ENCODE measurements at regions not wholly inside any gene's neighbourhood (a gene's known extent, or its start where the extent isn't known, plus 50 kb on each side); places are given as distances from the start of the nearest gene placed in this dataset.
"Not testable (repeated sequence)": the region's sequence is repeated elsewhere in the genome, so short reads cannot be mapped to it uniquely, and the experiment has no call there.

DNA sequence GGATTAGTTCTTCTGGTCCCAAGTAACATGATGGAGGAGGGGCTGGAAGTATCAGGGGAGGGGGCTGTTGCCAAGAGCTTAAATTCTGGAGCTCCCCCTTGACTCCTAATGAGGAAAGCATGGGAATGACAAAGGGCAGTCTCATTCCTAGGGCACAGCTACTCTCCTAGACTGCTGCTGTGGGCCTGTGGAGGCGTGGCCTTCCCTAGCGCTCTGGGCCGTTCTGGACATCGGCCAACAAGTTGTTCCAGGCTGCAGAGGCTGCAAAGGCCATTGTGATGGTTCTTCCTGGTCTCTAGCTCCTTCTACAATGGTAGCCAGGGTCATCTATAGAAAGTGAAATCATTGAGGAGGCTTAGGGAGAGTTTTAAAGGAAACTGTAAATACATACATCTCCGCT, 916.6 kb downstream of the DIAPH3 start:
- no peak for ATAC-seq
- no peak for DNase-seq

DNA sequence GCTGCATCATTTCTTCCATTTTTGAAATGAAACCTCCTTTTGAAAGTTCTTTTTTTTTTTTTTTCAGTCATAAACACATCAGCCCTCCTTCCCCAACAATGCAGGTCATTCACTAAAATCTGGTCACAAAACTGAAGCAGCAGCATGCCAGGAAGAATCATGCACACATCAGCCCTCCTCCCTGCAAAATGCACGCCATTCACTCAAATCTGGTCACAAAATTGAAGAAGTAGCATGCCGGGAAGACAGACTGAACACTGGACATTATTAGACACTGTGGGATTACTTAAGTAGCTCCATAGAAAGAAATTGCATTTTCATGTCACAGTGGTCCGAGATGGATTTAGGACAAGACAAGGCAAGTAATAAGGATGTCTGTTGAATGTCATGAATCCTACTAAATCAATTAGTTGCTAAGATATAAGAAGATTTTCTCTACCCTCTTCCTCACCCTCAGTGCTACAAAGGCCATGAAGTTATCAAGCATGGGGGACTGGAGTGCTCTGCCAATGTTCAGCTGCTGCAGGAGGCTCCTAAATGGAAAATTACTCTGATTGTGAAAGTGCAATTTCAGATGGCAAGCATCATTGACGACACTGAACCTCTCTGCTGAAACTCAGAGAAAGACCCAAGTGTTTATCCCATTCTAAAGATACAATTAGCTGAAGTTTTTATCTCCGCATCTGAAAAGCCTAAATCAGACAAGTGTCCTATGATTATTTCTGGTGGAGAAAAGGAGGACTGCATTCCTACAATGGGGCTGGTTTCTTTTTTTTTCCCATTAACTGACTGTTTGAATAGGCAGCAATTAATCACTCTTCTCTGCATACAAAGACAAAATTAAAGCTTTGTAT, 913.2 kb downstream of the DIAPH3 start:
- no peak for DNase-seq
- no peak for ATAC-seq

DNA sequence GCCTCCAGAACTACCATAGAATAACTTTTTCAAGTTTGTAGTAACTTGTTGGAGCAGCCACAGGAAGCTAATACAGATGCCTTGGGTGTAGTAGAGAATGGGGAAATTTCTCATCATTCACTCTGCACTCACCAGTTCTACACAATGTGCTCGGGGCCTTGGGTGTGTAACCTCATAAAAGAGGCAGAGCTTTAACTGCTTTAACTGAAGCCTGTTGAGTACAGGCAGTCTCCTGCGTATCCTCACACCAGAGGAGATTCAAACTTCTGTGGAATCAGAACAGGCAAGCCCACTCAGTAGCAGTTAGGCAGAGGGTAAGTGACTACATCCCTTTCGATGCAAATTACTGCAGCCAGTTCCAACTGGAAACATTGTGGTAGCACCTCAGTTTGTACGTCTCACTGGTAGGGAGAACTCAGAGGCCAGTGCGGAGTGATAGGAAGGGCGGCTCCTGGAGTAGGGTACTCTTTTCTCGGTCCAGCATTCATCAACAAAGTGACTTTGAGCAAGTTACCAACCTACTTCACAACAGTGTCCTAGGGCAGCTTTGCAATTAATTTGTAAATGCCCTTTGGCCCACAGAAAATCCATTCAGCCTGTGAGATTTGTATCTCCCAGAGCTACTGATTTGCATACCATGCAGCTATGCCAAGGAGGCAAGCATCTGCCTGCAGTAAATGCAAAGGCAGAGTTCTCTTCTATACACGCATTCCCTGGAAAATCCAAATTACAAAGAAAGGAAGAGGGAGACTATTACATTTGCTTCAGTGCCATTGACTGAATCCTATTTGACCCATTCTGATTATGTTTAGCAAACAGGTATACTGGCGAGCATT, 904.3 kb downstream of the DIAPH3 start:
- ATAC-seq = no peak
- no peak for DNase-seq

DNA sequence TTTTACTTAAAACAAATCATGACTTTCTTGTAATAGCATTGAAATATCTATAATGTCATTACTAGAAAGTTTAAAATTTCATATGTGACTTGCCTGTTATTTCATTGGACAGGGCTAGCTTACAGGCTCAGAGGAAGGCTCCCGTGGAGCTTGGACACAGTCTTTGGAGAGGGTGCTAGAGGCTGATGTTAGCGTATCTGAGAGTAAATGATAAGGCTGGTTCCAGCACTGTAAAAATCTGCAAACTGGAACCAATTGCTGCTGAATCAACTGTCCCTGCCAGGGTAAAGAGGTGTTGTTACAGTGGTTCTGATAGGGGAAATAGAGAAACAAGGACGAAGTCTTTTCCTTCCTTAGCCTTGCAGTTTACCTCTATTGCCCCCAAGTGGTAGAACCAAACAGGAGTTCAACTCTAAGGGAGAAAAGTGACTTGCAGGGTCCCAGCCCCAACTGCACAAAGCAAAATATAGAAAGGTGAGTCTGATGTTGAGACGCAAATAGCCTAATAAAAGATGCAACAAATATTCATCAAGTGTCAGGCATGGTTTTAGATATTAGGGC, 901.7 kb downstream of the DIAPH3 start:
- ATAC-seq = no peak
- no peak for DNase-seq

DNA sequence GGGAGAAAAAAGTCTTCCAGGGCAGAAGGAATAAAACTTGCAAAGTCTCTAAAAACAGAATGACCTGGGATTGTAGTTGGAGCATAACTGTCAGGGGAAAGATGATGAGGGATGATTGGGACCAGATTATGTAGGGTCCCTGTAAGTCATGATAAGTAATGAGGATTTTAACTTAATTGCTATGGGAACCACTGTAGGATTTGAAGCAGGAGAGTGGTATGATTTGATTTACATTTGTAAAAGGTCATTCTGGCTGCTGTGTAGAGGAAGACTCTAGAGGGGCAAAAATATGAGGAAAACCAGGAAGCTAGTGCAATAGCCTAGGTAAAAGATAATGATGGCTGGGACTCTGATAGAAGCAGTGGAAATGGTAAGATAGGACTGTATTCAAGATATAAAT, 900.2 kb downstream of the DIAPH3 start:
- DNase-seq (no peak), ATAC-seq (no peak)

DNA sequence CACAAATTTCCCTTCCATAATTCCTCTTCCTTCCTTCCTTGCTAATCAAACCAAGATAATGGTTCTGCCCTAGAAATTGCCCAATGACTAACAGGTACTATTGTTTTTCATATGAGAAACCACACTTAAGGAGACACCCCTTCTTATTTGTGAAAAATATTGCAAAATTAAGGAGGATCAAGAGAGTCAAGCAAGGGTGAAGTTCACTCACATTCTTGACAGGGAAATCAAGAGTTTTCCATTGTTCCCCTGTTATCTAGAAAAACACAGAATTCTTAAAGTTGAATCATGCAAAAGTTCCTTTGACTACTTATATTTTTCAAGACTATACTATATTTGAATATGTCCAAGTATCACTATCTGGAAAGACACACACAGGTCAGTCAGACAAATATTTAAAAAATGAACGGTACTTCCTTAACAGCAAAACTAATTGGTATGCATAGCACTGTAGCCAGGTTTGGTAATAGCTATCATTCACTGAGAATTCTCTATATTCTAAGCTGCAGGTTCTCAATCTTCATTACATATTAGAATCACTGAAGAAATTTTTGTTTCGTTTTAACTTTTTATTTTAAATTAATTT, 897.2 kb downstream of the DIAPH3 start:
- DNase-seq = no peak
- ATAC-seq = no peak

DNA sequence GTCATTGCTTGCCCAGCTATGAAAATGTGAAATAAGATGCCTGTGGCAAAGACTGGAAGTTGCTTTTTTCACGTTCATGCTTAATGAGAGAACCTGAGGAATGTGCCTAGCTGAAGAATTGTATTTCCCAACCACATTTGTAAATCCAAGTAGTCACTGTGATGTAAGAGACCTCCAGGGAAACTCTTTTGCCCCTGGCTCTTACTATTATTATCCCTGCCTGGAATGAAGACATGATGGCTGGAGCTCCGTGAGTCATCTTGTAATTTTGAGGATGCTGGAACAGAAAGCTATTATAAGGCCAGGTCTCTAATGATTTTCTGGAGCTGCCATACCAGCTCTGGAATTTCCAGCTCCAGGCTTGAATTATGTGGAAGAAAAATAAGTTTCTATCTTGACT, 894.3 kb downstream of the DIAPH3 start:
- ATAC-seq (no peak), DNase-seq (no peak)

DNA sequence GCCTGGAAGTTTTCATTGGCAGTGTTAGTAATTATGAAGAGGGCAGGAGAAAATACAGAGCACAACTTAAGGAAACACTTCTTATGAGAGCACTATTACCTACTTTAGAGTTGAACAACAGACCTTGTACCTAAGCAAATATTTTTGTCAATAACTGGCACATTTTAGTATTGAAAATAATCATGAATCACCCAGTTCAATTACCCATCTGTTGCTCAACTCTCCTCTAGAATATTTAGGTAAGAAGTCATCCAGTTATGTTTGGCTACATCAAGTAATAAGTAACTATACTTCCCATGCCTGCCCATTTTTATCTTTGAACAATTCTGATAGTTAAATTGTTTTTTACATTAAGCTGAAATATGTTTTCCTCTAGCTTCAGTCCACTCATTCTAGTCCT, 893.4 kb downstream of the DIAPH3 start:
- ATAC-seq = no peak
- DNase-seq = no peak

DNA sequence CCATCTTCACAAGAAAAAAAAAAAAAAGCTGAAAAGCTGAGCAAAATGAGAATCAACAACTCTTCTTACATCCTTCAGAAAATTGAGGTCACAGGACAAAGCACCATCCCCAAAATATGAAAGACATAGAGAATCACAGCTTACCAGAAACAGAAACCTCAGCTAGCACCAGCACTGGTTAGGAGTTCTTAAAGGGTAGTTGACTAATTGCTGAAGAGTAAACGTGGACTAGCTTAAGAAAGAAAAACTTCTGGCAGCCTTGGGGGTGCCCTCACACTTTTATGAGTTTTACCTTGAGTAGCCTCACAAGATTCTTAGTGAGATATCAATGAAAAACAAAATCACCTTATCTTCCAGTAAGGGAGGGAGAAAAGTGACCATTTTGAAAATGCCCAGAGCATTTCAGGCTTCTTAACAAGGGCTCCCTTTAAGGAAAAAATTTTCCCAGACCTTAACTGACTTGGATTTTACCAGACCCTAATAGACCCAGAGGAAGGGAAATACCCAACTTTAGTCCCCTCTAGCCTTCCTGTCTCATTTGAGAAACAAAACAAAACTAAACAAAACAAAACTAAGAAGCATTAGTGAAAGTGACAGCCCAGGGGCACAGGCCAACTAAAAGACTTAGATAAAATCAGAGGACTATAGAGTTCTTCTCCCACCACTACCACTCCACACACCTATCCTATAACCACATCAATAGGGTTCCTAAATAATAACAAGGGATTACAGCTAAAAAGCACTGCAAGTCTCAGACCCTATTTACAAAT, 888.6 kb downstream of the DIAPH3 start:
- ATAC-seq = no peak
- no peak for DNase-seq

DNA sequence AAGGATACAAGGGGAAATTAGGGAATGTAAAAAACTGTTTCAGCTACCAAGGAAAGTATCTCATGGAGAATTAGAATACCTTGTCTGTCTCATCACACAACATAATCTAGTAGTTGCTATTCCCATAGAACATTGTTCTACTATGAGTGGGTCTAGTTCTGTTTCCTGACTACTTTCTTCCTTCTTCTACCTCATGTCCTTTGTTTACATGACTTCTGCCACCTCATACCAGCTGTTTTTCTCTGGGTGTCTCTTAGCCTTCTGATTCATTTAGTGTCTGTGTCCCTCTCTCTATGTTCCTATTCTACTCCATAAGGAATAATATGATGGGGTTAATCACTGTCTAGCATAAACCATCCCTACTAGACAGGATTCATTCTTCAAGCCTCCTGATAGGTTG, 887.3 kb downstream of the DIAPH3 start:
- ATAC-seq (no peak), DNase-seq (no peak)

DNA sequence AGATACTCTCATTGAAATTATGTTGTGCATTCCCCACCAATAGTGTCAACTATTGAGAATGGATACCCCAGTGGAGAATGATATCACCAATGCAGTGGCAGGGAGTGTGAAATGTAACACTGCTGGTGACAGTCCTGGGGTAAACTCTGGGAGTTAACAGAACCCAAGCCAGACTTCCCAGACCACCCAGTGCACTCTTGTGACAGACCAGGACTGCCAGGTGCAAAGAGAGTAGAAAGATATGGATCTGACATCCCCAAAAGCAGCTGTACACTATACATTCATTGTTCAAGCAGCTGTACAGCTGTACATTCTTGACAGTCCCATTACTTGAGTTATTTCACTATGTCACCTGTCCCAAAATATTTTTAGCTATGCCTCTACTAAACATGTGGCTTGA, 886.6 kb downstream of the DIAPH3 start:
- ATAC-seq = no peak
- DNase-seq = no peak

DNA sequence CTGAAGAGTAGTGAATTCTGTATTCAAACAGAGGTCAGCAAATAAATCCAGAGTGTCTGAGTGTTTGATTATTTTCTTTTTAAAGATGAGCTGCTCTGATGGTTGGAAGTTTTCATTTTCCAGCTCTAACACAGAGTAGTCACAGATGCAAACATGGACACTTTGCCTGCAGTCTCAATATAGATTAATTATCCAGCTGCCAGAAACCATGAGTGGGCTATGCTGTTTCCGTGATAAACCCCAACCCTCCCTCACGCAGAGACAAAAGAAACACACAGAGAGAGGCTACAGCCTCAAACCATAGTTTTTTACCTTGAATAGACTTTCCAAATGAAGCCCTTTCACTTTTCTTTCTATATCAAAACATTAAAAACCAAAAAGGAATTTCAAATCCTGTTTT, 884.7 kb downstream of the DIAPH3 start:
- no peak for ATAC-seq
- DNase-seq = no peak

DNA sequence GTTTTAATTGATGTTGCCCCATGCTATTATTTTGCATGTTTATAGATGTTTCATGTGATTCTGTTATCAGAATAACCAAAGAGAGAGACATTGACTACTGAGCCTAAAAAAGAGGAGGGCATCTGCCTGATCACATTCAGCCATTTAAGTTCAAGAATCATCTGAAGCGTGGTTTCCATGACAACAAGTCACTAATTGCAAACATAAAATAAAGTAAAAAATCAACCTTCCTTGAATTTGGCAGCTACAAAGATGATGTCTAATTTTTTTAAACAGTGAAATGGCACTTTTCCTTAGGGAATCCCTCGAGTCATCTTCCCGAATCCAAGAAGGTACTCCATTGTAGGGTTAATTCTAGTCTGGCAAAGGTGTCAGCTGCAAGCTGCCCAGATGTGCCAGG, 884.2 kb downstream of the DIAPH3 start:
- DNase-seq = no peak

DNA sequence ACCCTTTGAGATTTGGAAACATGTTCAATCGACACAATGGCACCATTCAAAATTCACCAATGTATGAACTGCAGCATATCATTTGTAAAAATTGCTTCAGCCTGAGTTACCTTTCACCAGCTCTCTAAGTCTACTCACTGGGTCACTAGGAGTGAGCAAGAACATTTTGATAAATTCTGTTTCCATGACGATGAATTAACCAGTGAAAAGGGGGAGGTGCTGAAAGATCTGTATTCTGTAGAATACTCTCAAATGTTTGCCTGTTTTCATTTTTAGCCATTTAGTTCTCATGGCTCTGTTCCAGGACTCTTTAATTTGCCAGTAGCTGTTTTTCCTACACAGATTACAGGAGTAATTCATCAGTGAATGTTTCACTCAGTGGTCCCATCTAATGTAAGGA, 883.4 kb downstream of the DIAPH3 start:
- no peak for ATAC-seq

More for the DNA sequence above, 884.2 kb downstream of the DIAPH3 start:
- no peak for ATAC-seq

DNA sequence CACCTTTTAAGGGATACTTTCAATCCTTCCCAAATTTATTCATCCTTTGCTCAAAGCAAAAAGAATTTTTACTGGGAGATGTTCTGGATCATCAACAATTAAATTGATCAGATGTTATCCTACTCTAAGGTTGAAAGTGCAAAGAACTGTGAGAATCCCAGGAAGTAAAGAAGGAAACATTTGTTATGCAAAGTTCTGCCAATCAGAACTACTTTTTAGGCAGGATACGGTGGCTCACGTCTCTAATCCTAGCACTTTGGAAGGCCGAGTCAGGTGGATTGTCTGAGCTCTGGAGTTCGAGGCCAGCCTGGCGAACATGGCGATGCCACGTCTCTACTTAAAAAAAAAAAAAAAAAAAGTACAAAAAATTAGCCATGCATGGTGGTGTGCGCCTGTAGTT, 882.3 kb downstream of the DIAPH3 start:
- no peak for ATAC-seq
- no peak for DNase-seq

More for the DNA sequence above, 883.4 kb downstream of the DIAPH3 start:
- DNase-seq = no peak

DNA sequence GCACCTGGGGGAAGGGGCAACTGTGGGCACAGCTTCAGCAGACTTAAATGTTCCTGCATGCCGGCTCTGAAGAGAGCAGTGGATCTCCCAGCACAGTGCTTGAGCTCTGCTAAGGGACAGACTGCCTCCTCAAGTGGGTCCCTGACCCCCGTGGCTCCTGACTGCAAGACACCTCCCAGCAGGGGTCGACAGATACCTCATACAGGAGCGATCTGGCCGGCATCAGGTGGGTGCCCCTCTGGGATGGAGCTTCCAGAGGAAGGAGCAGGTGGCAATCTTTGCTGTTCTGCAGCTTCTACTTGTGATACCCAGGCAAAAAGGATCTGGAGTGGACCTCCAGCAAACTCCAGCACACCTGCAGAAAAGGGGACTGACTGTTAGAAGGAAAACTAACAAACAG, 871.5 kb downstream of the DIAPH3 start:
- not testable (repeated sequence) for DNase-seq, ATAC-seq

DNA sequence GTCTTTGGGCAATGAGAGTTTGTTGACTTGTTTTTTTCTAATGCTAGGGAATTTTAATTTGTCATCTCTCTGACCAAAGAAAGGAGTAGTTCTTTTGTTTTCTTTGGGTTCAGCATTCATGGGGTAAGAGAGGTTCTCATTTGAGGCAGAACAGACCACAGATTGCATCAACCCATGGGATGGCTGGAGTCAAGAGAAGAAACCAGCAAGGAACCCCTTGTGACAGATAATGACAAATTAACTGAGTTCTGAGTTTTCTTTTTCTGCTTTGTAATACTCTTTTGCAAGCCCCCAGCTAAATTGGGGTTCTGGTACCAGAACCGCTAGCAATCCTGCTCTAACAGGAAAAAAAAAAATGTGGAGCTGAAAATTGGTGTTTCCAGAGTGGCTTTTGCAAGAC, 864.1 kb downstream of the DIAPH3 start:
- ATAC-seq = no peak
- no peak for DNase-seq

DNA sequence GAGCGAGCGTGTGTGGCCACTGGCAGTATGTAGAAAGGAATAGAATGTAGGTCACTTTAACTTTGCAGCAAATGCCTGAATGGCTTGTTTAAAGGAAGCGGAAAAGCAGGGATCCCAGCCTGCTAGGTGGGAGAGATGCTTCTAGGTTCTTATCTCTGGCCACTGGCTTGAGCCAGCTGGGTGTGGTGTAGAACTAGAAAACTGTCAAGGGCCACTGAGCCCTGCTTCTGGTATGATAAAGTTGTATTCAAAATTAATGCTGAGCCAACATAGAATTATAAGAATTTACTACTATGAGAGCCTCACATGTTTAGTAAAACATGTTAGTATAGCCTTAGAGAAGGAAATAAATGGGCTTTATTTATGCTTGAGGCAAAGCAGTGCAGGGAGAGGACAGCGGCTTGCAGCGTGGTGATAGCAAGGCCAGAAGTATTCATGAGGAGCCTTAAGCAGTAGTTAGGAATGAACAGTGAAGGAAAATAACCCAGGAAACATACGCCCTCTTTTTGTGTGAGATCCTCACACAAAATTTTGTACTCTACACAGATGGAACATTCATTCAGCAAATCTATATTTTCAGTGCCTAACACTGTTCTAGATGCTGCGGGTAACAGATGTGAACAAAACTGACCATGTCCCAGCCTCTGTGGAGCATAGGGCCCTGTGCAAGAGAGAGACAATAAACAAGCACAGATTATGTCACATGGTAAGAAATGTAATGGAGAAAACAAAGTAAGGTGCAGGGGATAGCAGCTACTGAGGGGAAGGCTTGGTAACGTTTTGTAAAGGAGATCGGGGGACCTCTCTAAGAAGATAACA, 863.2 kb downstream of the DIAPH3 start:
- ATAC-seq = no peak
- DNase-seq = no peak

DNA sequence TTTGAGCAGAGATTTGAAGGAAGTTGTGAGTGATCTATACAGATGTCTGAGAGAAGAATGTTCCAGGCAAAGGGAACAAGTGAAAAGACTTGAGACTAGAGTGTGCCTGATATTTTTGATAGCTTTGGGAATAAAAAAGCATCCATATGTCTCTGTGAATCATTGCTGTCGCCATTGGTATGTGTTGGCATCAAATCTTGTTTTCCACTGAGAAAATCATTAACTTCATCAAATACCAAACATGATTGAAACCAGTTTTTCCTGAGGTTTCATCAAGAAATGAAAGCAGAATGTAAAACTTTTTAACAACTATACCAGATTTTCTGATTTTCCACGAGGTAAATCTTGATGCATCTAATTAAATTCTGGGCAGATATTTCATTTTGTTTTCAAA, 862.6 kb downstream of the DIAPH3 start:
- ATAC-seq (no peak), DNase-seq (no peak)

DNA sequence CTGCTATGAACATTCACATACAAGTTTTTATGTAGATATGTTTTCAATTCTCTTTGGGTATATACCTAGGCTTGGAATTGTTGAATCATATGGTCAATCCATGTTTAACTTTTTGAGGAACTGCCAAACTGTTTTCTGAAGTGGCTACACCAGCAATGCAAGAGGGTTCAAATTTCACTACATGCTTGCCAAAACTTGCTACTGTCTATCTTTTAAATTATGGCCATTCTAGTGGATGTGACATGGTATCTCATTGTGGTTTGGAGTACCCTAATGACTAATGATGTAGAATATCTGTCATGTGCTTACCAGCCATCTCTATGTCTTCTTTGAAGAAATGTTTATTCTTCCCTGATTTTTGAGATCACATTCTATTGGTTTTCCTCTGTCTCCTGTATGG, 860.3 kb downstream of the DIAPH3 start:
- ATAC-seq (no peak), DNase-seq (no peak)

DNA sequence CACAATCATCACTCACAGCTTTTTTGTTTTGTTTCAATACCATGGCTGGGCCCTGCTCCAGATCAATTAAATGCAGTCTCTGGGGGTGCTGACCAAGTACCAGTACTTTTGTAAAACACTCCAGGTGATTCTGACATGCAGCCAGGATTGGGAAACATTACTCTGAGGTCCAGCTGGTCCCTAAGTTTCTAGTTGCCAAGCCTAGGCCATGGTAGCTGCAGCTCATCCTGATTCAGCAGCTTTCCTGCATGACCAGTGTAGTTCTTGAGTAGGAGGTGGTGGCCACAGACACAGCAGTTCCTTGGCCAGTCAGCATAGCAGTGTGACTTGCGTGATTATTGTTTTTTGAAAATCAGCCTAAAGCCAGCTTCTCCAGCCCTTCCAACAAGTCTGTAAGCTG, 859.1 kb downstream of the DIAPH3 start:
- no peak for ATAC-seq
- DNase-seq = no peak

Measured in stimulated activated naive CD8-positive, alpha-beta T cell treated with anti-CD3 and anti-CD28 coated beads, Interleukin-15, Interleukin-2, amounts not matched to agents 100 U/mL and 50 U/mL, for 24 hours (primary cell).